ENCODE measurements at regions not wholly inside any gene's neighbourhood (a gene's known extent, or its start where the extent isn't known, plus 50 kb on each side); places are given as distances from the start of the nearest gene placed in this dataset.
A peak's percentile ranks its signal among the peaks of the same experiment; 100 is the strongest.

- Histone ChIP-seq H3K4me3 (no peak overlapping the region), H3K9me3 (no peaks in the 10 kb centered on the region), H3K36me3 (no peaks in the 10 kb centered on the region), H3K27ac (peak overlapping the region in 1 of 2 donors; percentile 28), H3K4me1 (peaks cover 2 to 16% of the 10 kb centered on the region in 2 donors), H3K27me3 (no peaks in the 10 kb centered on the region)
- TF ChIP-seq, protein P1, sequence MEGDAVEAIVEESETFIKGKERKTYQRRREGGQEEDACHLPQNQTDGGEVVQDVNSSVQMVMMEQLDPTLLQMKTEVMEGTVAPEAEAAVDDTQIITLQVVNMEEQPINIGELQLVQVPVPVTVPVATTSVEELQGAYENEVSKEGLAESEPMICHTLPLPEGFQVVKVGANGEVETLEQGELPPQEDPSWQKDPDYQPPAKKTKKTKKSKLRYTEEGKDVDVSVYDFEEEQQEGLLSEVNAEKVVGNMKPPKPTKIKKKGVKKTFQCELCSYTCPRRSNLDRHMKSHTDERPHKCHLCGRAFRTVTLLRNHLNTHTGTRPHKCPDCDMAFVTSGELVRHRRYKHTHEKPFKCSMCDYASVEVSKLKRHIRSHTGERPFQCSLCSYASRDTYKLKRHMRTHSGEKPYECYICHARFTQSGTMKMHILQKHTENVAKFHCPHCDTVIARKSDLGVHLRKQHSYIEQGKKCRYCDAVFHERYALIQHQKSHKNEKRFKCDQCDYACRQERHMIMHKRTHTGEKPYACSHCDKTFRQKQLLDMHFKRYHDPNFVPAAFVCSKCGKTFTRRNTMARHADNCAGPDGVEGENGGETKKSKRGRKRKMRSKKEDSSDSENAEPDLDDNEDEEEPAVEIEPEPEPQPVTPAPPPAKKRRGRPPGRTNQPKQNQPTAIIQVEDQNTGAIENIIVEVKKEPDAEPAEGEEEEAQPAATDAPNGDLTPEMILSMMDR (IDR thresholded peaks at IDR 0.05) = peak in 1 of 3 experiments; percentile 28
- DNase-seq (ENCODE audit: low spot score in 2 of 2) = no peak
- intact Hi-C loops (cut with DNase I) = loop anchor here (5.0 kb wide), 2 partner anchors 70 to 100 kb away; no protein-coding TSS in a partner anchor
These were observed 170.6 kb downstream of the IBTK start for GRCh38 chr6:82076916-82077315.

GRCh38 chr6:82074556-82074955 lies 173.0 kb downstream of the IBTK start:
- Histone ChIP-seq H3K27me3 (no peaks in the 10 kb centered on the region), H3K36me3 (no peaks in the 10 kb centered on the region), H3K4me1 (peaks cover 2 to 16% of the 10 kb centered on the region in 2 donors), H3K9me3 (no peaks in the 10 kb centered on the region), H3K4me3 (no peak overlapping the region), H3K27ac (no peak overlapping the region)
- intact Hi-C loops (cut with DNase I) = no loop called here
- no peak for DNase-seq (ENCODE audit: low spot score in 2 of 2)
- TF ChIP-seq, protein P1 (IDR thresholded peaks at IDR 0.05) = no peak

DNA sequence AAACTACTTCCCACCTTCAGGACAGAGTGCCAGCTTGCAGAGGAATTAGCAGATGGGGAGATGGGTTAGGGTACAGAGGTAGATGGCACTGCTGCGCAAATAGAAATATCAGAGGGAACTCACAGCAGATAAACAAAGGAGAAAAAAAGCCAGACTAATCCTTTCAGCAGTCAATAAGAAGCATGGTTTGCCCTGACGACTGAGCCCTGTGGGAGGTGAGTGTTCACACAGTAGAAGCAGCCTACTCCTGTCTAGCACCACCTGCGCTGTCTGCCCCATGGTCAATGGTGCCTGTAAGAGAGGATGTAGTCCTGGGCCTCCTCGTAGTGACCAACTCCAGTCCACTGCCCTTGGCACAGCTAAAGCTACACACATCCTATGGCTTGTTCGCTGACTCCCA lies 174.1 kb downstream of the IBTK start:
- Histone ChIP-seq H3K27ac (peak overlapping the region in 1 of 2 donors; percentile 1), H3K36me3 (no peaks in the 10 kb centered on the region), H3K4me3 (no peak overlapping the region), H3K4me1 (peaks cover 2 to 11% of the 10 kb centered on the region in 2 donors), H3K9me3 (no peaks in the 10 kb centered on the region), H3K27me3 (no peaks in the 10 kb centered on the region)
- intact Hi-C loops (cut with DNase I) = no loop called here
- no peak for DNase-seq (ENCODE audit: low spot score in 2 of 2)
- TF ChIP-seq, protein P1 (IDR thresholded peaks at IDR 0.05) = no peak

DNA sequence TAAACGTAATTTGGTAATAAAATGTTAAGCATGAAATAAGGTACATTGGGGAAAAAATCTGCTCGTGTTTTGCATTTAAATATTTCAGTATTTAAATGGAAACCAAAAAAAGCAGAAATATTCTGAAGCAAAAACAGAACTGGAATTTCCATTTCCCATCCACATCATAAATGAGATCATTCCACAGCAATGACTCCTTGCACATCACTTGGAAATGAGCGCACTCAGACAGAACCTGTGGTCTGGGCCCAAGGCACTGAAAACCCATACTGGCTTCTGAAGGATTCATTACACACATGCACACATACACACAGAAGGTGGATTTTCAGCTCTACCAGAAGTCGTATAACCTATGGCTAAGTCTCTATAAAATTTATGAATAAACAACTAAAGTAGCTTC lies 174.8 kb downstream of the IBTK start:
- DNase-seq (ENCODE audit: low spot score in 2 of 2) = peak in 1 of 2 donors; percentile 9
- TF ChIP-seq, protein P1 (IDR thresholded peaks at IDR 0.05) = no peak
- peaks cover 0 to 11% of the 10 kb centered on the region in 2 donors for H3K4me1 ChIP-seq
- H3K27ac ChIP-seq = no peak overlapping the region
- H3K36me3 ChIP-seq = no peaks in the 10 kb centered on the region
- H3K9me3 ChIP-seq = no peaks in the 10 kb centered on the region
- H3K4me3 ChIP-seq = no peak overlapping the region
- intact Hi-C loops (cut with DNase I) = no loop called here
- H3K27me3 ChIP-seq = no peaks in the 10 kb centered on the region

DNA sequence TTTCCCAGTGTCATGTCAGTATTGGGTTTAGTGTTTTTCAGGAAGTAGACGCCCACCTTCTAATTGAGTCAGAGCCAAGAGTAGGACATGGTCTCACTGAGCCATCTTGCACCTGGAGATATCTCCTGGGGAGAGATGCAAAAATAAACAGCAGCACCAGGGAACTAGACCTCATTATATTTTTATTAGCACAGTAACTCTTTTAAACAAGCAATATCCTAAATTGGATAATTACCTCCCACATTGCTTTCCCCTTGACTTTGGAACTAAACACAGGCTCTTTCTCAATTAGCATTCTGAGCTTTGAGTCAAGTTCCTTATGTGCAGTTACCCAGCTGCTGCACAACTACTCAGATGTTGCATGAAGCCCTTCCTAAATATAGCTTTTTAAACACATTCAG lies 175.4 kb downstream of the IBTK start:
- Histone ChIP-seq H3K4me1 (peaks cover 0 to 8% of the 10 kb centered on the region in 2 donors), H3K9me3 (no peaks in the 10 kb centered on the region), H3K27me3 (no peaks in the 10 kb centered on the region), H3K36me3 (no peaks in the 10 kb centered on the region), H3K4me3 (no peak overlapping the region), H3K27ac (no peak overlapping the region)
- TF ChIP-seq, protein P1 (IDR thresholded peaks at IDR 0.05) = no peak
- DNase-seq (ENCODE audit: low spot score in 2 of 2) = no peak
- intact Hi-C loops (cut with DNase I) = no loop called here

DNA sequence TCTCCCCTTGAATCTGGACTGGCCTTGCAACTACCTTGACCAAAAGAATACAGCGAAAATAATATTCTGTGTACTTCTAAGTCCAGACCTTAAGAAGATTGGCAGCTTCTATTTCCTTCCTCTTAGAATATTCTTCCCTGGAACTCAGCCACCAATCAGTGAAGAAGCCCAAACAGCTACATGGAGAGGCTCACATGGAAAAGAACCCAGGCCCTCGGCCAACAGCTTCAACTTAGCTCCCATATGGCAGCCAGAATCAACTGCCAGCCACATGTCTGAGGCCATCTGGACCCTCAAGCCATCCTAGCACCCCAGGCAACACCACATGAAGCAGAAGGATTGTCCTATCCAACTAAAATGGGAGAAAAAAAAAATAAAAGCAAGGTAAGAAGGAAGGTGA lies 178.8 kb downstream of the IBTK start:
- TF ChIP-seq, protein P1 (IDR thresholded peaks at IDR 0.05) = no peak
- Histone ChIP-seq H3K4me1 (peaks cover 0 to 3% of the 10 kb centered on the region in 2 donors), H3K27ac (no peak overlapping the region), H3K36me3 (no peaks in the 10 kb centered on the region), H3K27me3 (no peaks in the 10 kb centered on the region), H3K4me3 (no peak overlapping the region), H3K9me3 (no peaks in the 10 kb centered on the region)
- no peak for DNase-seq (ENCODE audit: low spot score in 2 of 2)
- intact Hi-C loops (cut with DNase I) = no loop called here
